ENCODE measurements at regions not wholly inside any gene's neighbourhood (a gene's known extent, or its start where the extent isn't known, plus 50 kb on each side); places are given as distances from the start of the nearest gene placed in this dataset.

- H3K4me2 ChIP-seq (ENCODE audit: low read length): no peak overlapping the region
- TF ChIP-seq EZH2phosphoT487 (IDR thresholded peaks at IDR 0.05; ENCODE audit: borderline replicate concordance, low read depth, low read length): no peak
- TF ChIP-seq, protein P1, sequence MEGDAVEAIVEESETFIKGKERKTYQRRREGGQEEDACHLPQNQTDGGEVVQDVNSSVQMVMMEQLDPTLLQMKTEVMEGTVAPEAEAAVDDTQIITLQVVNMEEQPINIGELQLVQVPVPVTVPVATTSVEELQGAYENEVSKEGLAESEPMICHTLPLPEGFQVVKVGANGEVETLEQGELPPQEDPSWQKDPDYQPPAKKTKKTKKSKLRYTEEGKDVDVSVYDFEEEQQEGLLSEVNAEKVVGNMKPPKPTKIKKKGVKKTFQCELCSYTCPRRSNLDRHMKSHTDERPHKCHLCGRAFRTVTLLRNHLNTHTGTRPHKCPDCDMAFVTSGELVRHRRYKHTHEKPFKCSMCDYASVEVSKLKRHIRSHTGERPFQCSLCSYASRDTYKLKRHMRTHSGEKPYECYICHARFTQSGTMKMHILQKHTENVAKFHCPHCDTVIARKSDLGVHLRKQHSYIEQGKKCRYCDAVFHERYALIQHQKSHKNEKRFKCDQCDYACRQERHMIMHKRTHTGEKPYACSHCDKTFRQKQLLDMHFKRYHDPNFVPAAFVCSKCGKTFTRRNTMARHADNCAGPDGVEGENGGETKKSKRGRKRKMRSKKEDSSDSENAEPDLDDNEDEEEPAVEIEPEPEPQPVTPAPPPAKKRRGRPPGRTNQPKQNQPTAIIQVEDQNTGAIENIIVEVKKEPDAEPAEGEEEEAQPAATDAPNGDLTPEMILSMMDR (conservative IDR thresholded peaks at IDR 0.05; ENCODE audit: low read length): no peak
- no peaks in the 10 kb centered on the region for H3K4me1 ChIP-seq (ENCODE audit: insufficient read depth, low read length, poor library complexity, severe bottlenecking)
- no peaks in the 10 kb centered on the region for H3K9me2 ChIP-seq (ENCODE audit: insufficient read depth, low read length)
- H3K9me3 ChIP-seq (ENCODE audit: low read length): no peaks in the 10 kb centered on the region
- ChIA-PET CTCF (ENCODE audit: unreplicated experiment) (no interaction called here), POLR2A (interaction anchor here (0.5 kb wide), 1 partner anchor 24 kb away, joined by 3 read pairs; no protein-coding TSS in a partner anchor)
- no TSS peak for BruUV-seq (replicated peaks)
- H4K20me1 ChIP-seq (ENCODE audit: insufficient read depth, low read length): no peaks in the 10 kb centered on the region
- no peak overlapping the region for H3K4me3 ChIP-seq (ENCODE audit: low read depth, low read length, poor library complexity, severe bottlenecking)
- no peak for DNase-seq (ENCODE audit: low spot score)
- no peak overlapping the region for H3K27ac ChIP-seq (ENCODE audit: low read depth, low read length, poor library complexity, severe bottlenecking)
- H3K79me2 ChIP-seq (ENCODE audit: insufficient read depth, low read depth, low read length): no peaks in the 10 kb centered on the region
- intact Hi-C loops (cut with micrococcal nuclease; ENCODE audit: unreplicated experiment): no loop called here
- no peak overlapping the region for H2AFZ ChIP-seq (ENCODE audit: low read length)
- no peaks in the 10 kb centered on the region for H3K36me3 ChIP-seq (ENCODE audit: insufficient read depth, low read length)
These were observed 1128.5 kb downstream of the TBL1XR1 start for GRCh38 chr3:176068750-176069149.

GRCh38 chr3:176058856-176059255, 1138.4 kb downstream of the TBL1XR1 start:
- ChIA-PET CTCF (ENCODE audit: unreplicated experiment) (no interaction called here), POLR2A (interaction anchor here (0.6 kb wide), 1 partner anchor 60 kb away, joined by 4 read pairs; no protein-coding TSS in a partner anchor)
- no peak for DNase-seq (ENCODE audit: low spot score)
- no peak for TF ChIP-seq EZH2phosphoT487 (IDR thresholded peaks at IDR 0.05; ENCODE audit: borderline replicate concordance, low read depth, low read length)
- TF ChIP-seq, protein P1 (conservative IDR thresholded peaks at IDR 0.05; ENCODE audit: low read length): no peak
- no peaks in the 10 kb centered on the region for H3K9me2 ChIP-seq (ENCODE audit: insufficient read depth, low read length)
- no peak overlapping the region for H3K4me2 ChIP-seq (ENCODE audit: low read length)
- no TSS peak for BruUV-seq (replicated peaks)
- no peak overlapping the region for H3K4me3 ChIP-seq (ENCODE audit: low read depth, low read length, poor library complexity, severe bottlenecking)
- no peaks in the 10 kb centered on the region for H3K36me3 ChIP-seq (ENCODE audit: insufficient read depth, low read length)
- no peaks in the 10 kb centered on the region for H3K79me2 ChIP-seq (ENCODE audit: insufficient read depth, low read depth, low read length)
- intact Hi-C loops (cut with micrococcal nuclease; ENCODE audit: unreplicated experiment): no loop called here
- no peaks in the 10 kb centered on the region for H3K9me3 ChIP-seq (ENCODE audit: low read length)
- no peaks in the 10 kb centered on the region for H4K20me1 ChIP-seq (ENCODE audit: insufficient read depth, low read length)
- no peak overlapping the region for H3K27ac ChIP-seq (ENCODE audit: low read depth, low read length, poor library complexity, severe bottlenecking)
- no peaks in the 10 kb centered on the region for H3K4me1 ChIP-seq (ENCODE audit: insufficient read depth, low read length, poor library complexity, severe bottlenecking)
- no peak overlapping the region for H2AFZ ChIP-seq (ENCODE audit: low read length)

- Histone ChIP-seq H3K27ac (ENCODE audit: low read depth, low read length, poor library complexity, severe bottlenecking) (no peak overlapping the region), H3K79me2 (ENCODE audit: insufficient read depth, low read depth, low read length) (no peaks in the 10 kb centered on the region), H3K4me2 (ENCODE audit: low read length) (no peak overlapping the region), H3K4me3 (ENCODE audit: low read depth, low read length, poor library complexity, severe bottlenecking) (no peak overlapping the region), H3K36me3 (ENCODE audit: insufficient read depth, low read length) (no peaks in the 10 kb centered on the region), H3K9me3 (ENCODE audit: low read length) (no peaks in the 10 kb centered on the region), H2AFZ (ENCODE audit: low read length) (no peak overlapping the region), H3K9me2 (ENCODE audit: insufficient read depth, low read length) (no peaks in the 10 kb centered on the region), H3K4me1 (ENCODE audit: insufficient read depth, low read length, poor library complexity, severe bottlenecking) (no peaks in the 10 kb centered on the region), H4K20me1 (ENCODE audit: insufficient read depth, low read length) (no peaks in the 10 kb centered on the region)
- POLR2A ChIA-PET: interaction anchor here (0.6 kb wide), 1 partner anchor 728 kb away, joined by 3 read pairs; no protein-coding TSS in a partner anchor
- no TSS peak for BruUV-seq (replicated peaks)
- CTCF ChIA-PET (ENCODE audit: unreplicated experiment): no interaction called here
- no peak for DNase-seq (ENCODE audit: low spot score)
- TF ChIP-seq EZH2phosphoT487 (IDR thresholded peaks at IDR 0.05; ENCODE audit: borderline replicate concordance, low read depth, low read length): no peak
- TF ChIP-seq, protein P1 (conservative IDR thresholded peaks at IDR 0.05; ENCODE audit: low read length): no peak
- intact Hi-C loops (cut with micrococcal nuclease; ENCODE audit: unreplicated experiment): no loop called here
These were observed 1141.4 kb downstream of the TBL1XR1 start for GRCh38 chr3:176055836-176056235.
